CD1c-positive myeloid dendritic cell (primary cell): ENCODE measurements at regions not wholly inside any gene's neighbourhood (a gene's known extent, or its start where the extent isn't known, plus 50 kb on each side); places are given as distances from the start of the nearest gene placed in this dataset.

Experiments used
- DNase-seq: peaks from one replicate; pipeline ENCODE4 v3.0.0-alpha.2; 2016; ENCODE audit errors: extremely low spot score

- DNase-seq = no peak
Measured at GRCh38 chr13:111394211-111394922, 73.9 kb downstream of the TEX29 start.

- no peak for DNase-seq
Measured at GRCh38 chr13:111395511-111396393, 75.3 kb downstream of the TEX29 start.

GRCh38 chr13:111396457-111396856, 76.0 kb downstream of the TEX29 start:
- DNase-seq = no peak

GRCh38 chr13:111397202-111397880, 76.9 kb downstream of the TEX29 start:
- DNase-seq = no peak

GRCh38 chr13:111398196-111398595, 77.8 kb downstream of the TEX29 start:
- no peak for DNase-seq

GRCh38 chr13:111398715-111399299, 78.4 kb downstream of the TEX29 start:
- DNase-seq = no peak

GRCh38 chr13:111399334-111399733, 78.9 kb downstream of the TEX29 start:
- DNase-seq = no peak

- no peak for DNase-seq
Measured at GRCh38 chr13:111399776-111400538, 79.5 kb downstream of the TEX29 start.

GRCh38 chr13:111401151-111401550, 80.7 kb downstream of the TEX29 start:
- DNase-seq = no peak

- DNase-seq = no peak
Measured at GRCh38 chr13:111401755-111402154, 81.3 kb downstream of the TEX29 start.

GRCh38 chr13:111402441-111402840, 82.0 kb downstream of the TEX29 start:
- DNase-seq = no peak

- DNase-seq = no peak
Measured at GRCh38 chr13:111403266-111403665, 82.8 kb downstream of the TEX29 start.

GRCh38 chr13:111404746-111405145, 84.3 kb downstream of the TEX29 start:
- no peak for DNase-seq

- DNase-seq = no peak
Measured at GRCh38 chr13:111406636-111407035, 86.2 kb downstream of the TEX29 start.

GRCh38 chr13:111407381-111408131, 87.1 kb downstream of the TEX29 start:
- no peak for DNase-seq

GRCh38 chr13:111409413-111409812, 89.0 kb downstream of the TEX29 start:
- no peak for DNase-seq

GRCh38 chr13:111410232-111411021, 90.0 kb downstream of the TEX29 start:
- DNase-seq = no peak

GRCh38 chr13:111411151-111411858, 90.9 kb downstream of the TEX29 start:
- no peak for DNase-seq
